Effector memory CD8-positive, alpha-beta T cell (primary cell): ENCODE measurements at regions not wholly inside any gene's neighbourhood (a gene's known extent, or its start where the extent isn't known, plus 50 kb on each side); places are given as distances from the start of the nearest gene placed in this dataset.

Source experiments
- ATAC-seq: fragments of 150-1000 bp; cut with Tn5 transposase; replicated peaks from 2 replicates; pipeline ENCODE4 v1.10.0; 2021; ENCODE audit warnings: mild to moderate bottlenecking, moderate library complexity
- DNase-seq, 3 experiments: peaks; one replicate each; pipeline ENCODE4 v3.0.0; 2021
- H3K27ac Mint-ChIP-seq, 2 donors: one replicate each; pipeline ENCODE4 v1.8.0; 2022; ENCODE audit warnings: mild to moderate bottlenecking in 2 of 2, mixed read lengths in 2 of 2, moderate library complexity in 2 of 2
- H3K27me3 Mint-ChIP-seq, 2 donors: one replicate each; pipeline ENCODE4 v1.8.0; 2022; ENCODE audit warnings: mixed read lengths in 2 of 2
- H3K36me3 Mint-ChIP-seq: one replicate; pipeline ENCODE4 v1.8.0; 2022; ENCODE audit warnings: mild to moderate bottlenecking, moderate library complexity, mixed read lengths; ENCODE audit not compliant: insufficient read depth
- H3K4me1 Mint-ChIP-seq, 2 donors: one replicate each; pipeline ENCODE4 v1.8.0; 2022; ENCODE audit warnings: low read depth in 2 of 2, mixed read lengths in 2 of 2
- H3K4me3 Mint-ChIP-seq, 2 donors: one replicate each; pipeline ENCODE4 v1.8.0; 2022; ENCODE audit warnings: mild to moderate bottlenecking in 2 of 2, mixed read lengths in 2 of 2, moderate library complexity in 2 of 2
- H3K9me3 Mint-ChIP-seq, 2 donors: one replicate each; pipeline ENCODE4 v1.8.0; 2022; ENCODE audit warnings: mixed read lengths in 2 of 2

GRCh38 chr5:3382782-3383181, 212.8 kb upstream of the IRX1 start:
- no peaks in the 10 kb centered on the region for H3K4me1 Mint-ChIP-seq
- ATAC-seq (no peak), DNase-seq (no peak)
- H3K36me3 Mint-ChIP-seq, result no peaks in the 10 kb centered on the region
- H3K27ac Mint-ChIP-seq, result no peak overlapping the region
- peaks cover 5 to 12% of the 10 kb centered on the region in 2 donors for H3K9me3 Mint-ChIP-seq
- no peaks in the 10 kb centered on the region for H3K27me3 Mint-ChIP-seq
- H3K4me3 Mint-ChIP-seq, result no peak overlapping the region

DNA sequence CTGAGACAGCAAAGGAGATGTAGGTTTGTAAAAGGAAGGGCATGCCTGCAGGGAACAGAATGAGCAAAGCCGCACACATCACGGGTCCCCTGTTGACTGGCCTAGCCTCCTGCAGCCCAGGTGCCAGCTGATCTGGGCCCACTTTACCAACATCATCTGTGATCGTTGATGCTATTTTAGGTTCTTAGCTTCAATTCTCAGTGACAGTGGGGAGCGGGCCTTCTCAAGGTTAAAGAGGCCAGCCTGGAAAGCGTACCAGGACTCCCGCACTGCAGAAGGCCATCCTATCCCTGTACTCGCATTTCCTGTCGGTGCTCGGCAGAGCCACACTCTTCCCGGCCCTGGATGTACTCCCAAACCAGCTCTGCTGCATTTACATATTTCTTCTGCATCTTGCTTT, 213.5 kb upstream of the IRX1 start:
- H3K36me3 Mint-ChIP-seq, result no peaks in the 10 kb centered on the region
- H3K4me1 Mint-ChIP-seq, result no peaks in the 10 kb centered on the region
- H3K9me3 Mint-ChIP-seq, result peaks cover 9 to 12% of the 10 kb centered on the region in 2 donors
- no peak for DNase-seq
- no peaks in the 10 kb centered on the region for H3K27me3 Mint-ChIP-seq
- H3K27ac Mint-ChIP-seq, result no peak overlapping the region
- no peak for ATAC-seq
- H3K4me3 Mint-ChIP-seq, result no peak overlapping the region

GRCh38 chr5:3381206-3381825, 214.3 kb upstream of the IRX1 start:
- Mint-ChIP-seq H3K4me3 (no peak overlapping the region), H3K9me3 (peaks cover 9 to 12% of the 10 kb centered on the region in 2 donors), H3K27me3 (no peaks in the 10 kb centered on the region), H3K4me1 (no peaks in the 10 kb centered on the region), H3K27ac (no peak overlapping the region), H3K36me3 (no peaks in the 10 kb centered on the region)
- no peak for DNase-seq
- ATAC-seq, result no peak

DNA sequence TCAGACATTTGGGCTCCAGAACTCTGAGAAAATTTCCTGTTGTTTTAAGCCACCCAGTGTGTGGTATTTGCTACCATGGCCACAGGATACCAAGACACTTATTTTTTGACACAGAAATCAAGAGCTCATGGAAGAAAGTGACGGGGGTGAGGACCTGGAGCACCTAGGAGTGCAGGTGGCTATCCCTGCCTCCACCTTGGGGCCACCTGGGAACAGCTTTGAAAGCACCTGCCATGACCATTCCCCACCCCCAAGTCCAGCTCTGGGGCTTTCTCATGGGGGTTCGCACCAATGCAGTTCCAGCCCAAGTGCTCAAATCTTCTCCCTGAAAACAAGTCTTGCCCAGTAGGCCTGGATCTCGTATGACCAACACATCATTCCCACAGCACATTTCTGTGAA, 214.9 kb upstream of the IRX1 start:
- Mint-ChIP-seq H3K36me3 (no peaks in the 10 kb centered on the region), H3K27ac (no peak overlapping the region), H3K4me1 (no peaks in the 10 kb centered on the region), H3K9me3 (peaks cover 9 to 12% of the 10 kb centered on the region in 2 donors), H3K27me3 (no peaks in the 10 kb centered on the region), H3K4me3 (no peak overlapping the region)
- no peak for ATAC-seq
- DNase-seq, result no peak

DNA sequence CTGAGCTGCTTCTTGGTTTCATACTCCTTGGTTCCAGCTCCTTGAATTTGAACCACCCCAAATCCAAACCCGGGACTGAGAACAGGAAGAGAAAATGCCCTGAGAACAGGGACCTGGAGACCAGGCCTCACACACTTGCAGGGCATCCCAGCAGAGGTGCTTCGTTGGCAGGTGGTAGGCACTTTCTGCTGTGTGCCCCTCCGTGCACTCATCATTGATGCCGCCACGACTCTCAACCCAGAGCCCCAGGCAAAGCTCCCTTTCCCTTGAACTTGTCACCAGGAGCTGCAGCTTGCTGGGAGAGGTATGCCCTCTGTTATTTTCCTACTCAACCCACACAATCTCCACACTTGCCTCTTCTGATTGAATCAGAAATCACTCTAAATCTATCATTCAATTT, 217.8 kb upstream of the IRX1 start:
- no peak overlapping the region for H3K27ac Mint-ChIP-seq

GRCh38 chr5:3377176-3377575, 218.5 kb upstream of the IRX1 start:
- no peaks in the 10 kb centered on the region for H3K36me3 Mint-ChIP-seq
- H3K27me3 Mint-ChIP-seq, result no peaks in the 10 kb centered on the region
- H3K4me3 Mint-ChIP-seq, result no peak overlapping the region
- DNase-seq, result no peak
- no peaks in the 10 kb centered on the region for H3K4me1 Mint-ChIP-seq
- peaks cover 6 to 8% of the 10 kb centered on the region in 2 donors for H3K9me3 Mint-ChIP-seq
- no peak for ATAC-seq
- no peak overlapping the region for H3K27ac Mint-ChIP-seq

More for the DNA sequence above, 217.8 kb upstream of the IRX1 start:
- DNase-seq (no peak), ATAC-seq (no peak)
- H3K36me3 Mint-ChIP-seq, result no peaks in the 10 kb centered on the region
- H3K4me3 Mint-ChIP-seq, result no peak overlapping the region
- peaks cover 8 to 9% of the 10 kb centered on the region in 2 donors for H3K9me3 Mint-ChIP-seq
- no peaks in the 10 kb centered on the region for H3K4me1 Mint-ChIP-seq
- H3K27me3 Mint-ChIP-seq, result no peaks in the 10 kb centered on the region

DNA sequence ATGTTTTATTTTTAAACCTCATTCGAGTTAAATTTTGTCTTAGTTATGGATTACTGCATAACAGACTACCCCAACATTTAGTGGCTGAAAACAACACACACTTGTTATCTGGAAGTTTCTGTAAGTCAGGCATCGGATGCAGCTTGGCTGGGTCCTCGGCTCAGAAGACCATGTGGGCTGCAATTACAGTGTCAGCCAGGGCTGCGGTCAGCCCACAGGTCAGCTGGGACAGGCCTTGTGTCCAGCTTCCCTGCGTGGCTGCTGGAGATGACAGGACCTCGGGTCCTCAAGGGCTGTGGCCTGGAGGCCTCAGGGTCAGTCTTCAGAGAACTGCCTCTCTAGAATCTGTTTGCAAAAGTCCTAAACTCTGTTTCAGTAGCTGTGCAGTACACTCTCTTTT, 219.0 kb upstream of the IRX1 start:
- Mint-ChIP-seq H3K4me3 (no peak overlapping the region), H3K4me1 (no peaks in the 10 kb centered on the region), H3K27ac (no peak overlapping the region), H3K9me3 (peaks cover 6 to 9% of the 10 kb centered on the region in 2 donors), H3K36me3 (no peaks in the 10 kb centered on the region), H3K27me3 (no peaks in the 10 kb centered on the region)
- ATAC-seq (no peak), DNase-seq (no peak)

GRCh38 chr5:3375586-3376311, 219.9 kb upstream of the IRX1 start:
- peaks cover 6 to 9% of the 10 kb centered on the region in 2 donors for H3K9me3 Mint-ChIP-seq
- H3K4me1 Mint-ChIP-seq, result no peaks in the 10 kb centered on the region
- DNase-seq (no peak), ATAC-seq (no peak)
- H3K27ac Mint-ChIP-seq, result no peak overlapping the region
- no peaks in the 10 kb centered on the region for H3K36me3 Mint-ChIP-seq
- no peak overlapping the region for H3K4me3 Mint-ChIP-seq
- H3K27me3 Mint-ChIP-seq, result no peaks in the 10 kb centered on the region

DNA sequence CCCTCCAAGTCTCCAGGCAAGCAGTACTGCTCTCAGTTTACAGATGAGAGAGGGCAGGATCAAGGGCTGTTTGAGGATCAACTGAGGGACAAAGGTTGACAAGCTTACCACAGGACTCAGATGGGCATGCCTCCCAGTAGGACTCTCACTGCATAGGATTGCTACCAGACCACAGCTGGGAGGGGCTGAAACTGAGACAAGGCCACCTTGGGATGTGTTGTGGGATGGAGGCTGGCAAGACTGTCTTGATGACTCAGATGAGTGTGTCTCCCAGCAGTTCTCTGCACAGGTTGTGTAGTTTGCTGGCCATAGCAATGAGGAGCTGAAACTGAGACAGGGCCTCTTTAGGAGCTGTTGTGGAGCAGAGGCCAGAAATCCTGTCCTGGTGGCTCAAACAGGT, 222.2 kb upstream of the IRX1 start:
- Mint-ChIP-seq H3K4me1 (no peaks in the 10 kb centered on the region), H3K36me3 (no peaks in the 10 kb centered on the region), H3K4me3 (no peak overlapping the region), H3K9me3 (peaks cover 6 to 9% of the 10 kb centered on the region in 2 donors), H3K27ac (no peak overlapping the region), H3K27me3 (no peaks in the 10 kb centered on the region)
- no peak for ATAC-seq
- no peak for DNase-seq

GRCh38 chr5:3372289-3372688, 223.3 kb upstream of the IRX1 start:
- Mint-ChIP-seq H3K4me3 (no peak overlapping the region), H3K36me3 (no peaks in the 10 kb centered on the region), H3K27me3 (no peaks in the 10 kb centered on the region), H3K9me3 (peaks cover 3 to 9% of the 10 kb centered on the region in 2 donors), H3K4me1 (no peaks in the 10 kb centered on the region), H3K27ac (no peak overlapping the region)
- DNase-seq, result no peak
- no peak for ATAC-seq

DNA sequence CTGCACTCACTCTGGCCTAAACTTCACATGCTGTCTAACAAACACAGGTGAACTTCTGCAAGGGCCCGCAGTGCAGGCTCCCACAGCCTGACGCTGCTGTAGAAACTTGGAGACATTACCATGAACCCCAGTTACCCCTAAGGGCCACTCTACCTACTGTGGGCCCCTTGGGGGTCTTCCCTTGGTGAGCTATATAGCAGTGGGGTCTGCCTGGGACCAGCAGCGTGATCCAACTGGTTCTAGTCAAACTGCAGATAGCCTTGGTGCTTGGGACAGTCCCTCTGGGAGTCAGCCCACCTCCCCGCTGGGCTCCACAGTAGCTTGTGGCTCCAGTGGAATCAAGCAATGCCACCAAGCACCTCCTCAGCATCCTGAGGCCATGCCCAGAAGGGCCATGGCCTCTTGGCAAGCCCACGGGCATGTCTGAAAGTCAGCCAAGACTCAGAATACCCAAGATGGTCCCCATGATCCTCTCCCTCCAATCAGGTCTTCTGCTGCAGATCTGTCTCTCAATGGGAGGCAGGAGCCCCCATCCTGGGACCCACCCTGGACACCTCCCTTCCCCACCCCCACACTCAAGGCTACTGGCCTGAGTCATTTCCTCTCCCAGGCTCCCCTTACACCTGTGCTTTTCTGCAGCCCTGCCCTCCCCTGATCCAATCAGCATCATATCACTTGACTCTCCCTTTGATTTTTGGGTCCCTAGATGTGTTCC, 230.0 kb upstream of the IRX1 start:
- DNase-seq (no peak), ATAC-seq (no peak)
- no peak overlapping the region for H3K27ac Mint-ChIP-seq
- no peaks in the 10 kb centered on the region for H3K4me1 Mint-ChIP-seq
- H3K9me3 Mint-ChIP-seq, result peaks cover 10 to 33% of the 10 kb centered on the region in 2 donors
- H3K27me3 Mint-ChIP-seq, result no peaks in the 10 kb centered on the region
- H3K36me3 Mint-ChIP-seq, result peaks cover 2% of the 10 kb centered on the region
- no peak overlapping the region for H3K4me3 Mint-ChIP-seq

DNA sequence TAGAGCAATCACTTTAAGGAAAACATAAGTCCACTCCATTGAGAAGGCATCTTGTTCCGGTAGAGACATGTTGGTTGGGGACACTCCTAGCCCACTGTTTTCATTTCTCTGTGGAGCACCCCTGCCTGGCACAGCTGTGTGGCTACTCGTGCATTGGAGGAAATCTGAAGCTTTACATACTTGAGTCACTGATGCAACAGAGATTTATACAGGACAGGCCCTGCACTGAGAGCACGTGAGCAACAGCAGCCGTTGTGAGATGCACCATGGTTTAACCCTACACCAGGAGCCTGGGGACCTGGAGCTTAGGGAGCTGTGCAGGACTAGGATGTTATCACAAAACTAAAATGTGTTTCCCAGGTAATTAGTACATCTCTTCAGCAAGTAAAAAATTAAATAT, 230.7 kb upstream of the IRX1 start:
- H3K27ac Mint-ChIP-seq, result no peak overlapping the region
- H3K4me1 Mint-ChIP-seq, result no peaks in the 10 kb centered on the region
- no peak for DNase-seq
- no peaks in the 10 kb centered on the region for H3K27me3 Mint-ChIP-seq
- no peak overlapping the region for H3K4me3 Mint-ChIP-seq
- peaks cover 10 to 33% of the 10 kb centered on the region in 2 donors for H3K9me3 Mint-ChIP-seq
- H3K36me3 Mint-ChIP-seq, result peaks cover 2% of the 10 kb centered on the region
- ATAC-seq, result no peak

GRCh38 chr5:3364433-3364832, 231.2 kb upstream of the IRX1 start:
- H3K27ac Mint-ChIP-seq, result no peak overlapping the region
- peaks cover 2% of the 10 kb centered on the region for H3K36me3 Mint-ChIP-seq
- no peaks in the 10 kb centered on the region for H3K27me3 Mint-ChIP-seq
- H3K9me3 Mint-ChIP-seq, result peaks cover 10 to 33% of the 10 kb centered on the region in 2 donors
- no peak overlapping the region for H3K4me3 Mint-ChIP-seq
- ATAC-seq (no peak), DNase-seq (no peak)
- no peaks in the 10 kb centered on the region for H3K4me1 Mint-ChIP-seq

DNA sequence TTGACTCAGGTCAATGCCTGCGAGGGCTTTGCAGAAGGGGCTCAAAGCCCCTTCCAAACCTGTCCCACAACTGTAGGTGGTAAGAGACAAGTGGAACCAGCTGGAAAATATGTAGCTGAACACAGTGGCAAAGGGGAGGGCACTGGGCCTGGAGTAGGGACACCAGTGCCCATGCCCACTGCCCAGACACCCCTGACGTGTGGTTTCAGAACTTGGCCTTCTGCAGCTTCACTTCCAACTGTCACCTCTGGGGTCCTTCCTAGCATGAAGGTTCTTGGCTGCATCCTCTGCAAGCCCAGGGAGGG, 233.1 kb upstream of the IRX1 start:
- no peak for ATAC-seq
- Mint-ChIP-seq H3K4me1 (no peaks in the 10 kb centered on the region), H3K27me3 (no peaks in the 10 kb centered on the region), H3K36me3 (peaks cover 2% of the 10 kb centered on the region), H3K4me3 (no peak overlapping the region), H3K27ac (no peak overlapping the region), H3K9me3 (peaks cover 10 to 38% of the 10 kb centered on the region in 2 donors)
- no peak for DNase-seq
